Activated T-helper 1 cell treated with anti-CD3 and anti-CD28 coated beads, Interleukin-2, amount 50 U/mL, for 16 hours (primary cell): ENCODE measurements at regions not wholly inside any gene's neighbourhood (a gene's known extent, or its start where the extent isn't known, plus 50 kb on each side); places are given as distances from the start of the nearest gene placed in this dataset.

Source experiments
- DNase-seq, 2 donors: peaks; one replicate each; pipeline ENCODE4 v3.0.0-alpha.2; 2020; ENCODE audit warnings: low read depth in 1 of 2, low spot score in 1 of 2

DNA sequence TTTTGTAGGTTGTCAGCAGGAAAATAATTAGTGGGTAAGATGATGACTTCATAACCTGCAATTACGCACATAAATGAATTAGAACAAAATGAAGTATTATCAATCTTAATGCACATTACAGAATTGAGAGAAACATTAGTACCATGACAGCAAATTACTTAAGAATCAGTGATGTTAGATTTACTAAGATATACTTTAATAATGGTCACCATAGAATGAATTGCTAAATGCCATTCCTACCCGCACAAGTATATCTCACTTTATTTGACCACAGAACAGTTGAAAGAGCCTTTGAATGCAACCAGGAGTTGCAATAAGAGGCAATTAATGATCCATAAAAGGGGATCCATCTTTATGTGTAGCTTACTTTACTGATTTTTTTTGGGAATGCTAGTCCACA is 816.4 kb upstream of the AGA start:
- DNase-seq = no peak

DNA sequence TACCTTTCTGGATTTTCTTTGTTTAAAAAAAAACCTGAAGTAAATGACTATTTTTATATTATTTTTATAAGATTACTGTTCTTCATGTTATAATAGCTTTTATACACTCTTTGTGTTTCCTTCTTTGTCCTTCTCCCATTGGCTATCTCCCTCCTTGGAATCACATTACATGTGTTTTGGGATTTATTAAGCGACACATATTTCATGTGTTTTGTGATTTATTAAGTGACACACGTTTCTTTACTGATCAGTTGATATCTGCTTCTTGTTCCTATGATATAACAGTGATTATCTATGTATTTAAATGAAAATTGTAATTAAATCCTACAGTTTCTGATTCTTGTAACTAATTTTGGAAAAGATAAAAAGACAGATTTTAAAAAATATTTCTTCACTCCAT is 817.3 kb upstream of the AGA start:
- no peak for DNase-seq

DNA sequence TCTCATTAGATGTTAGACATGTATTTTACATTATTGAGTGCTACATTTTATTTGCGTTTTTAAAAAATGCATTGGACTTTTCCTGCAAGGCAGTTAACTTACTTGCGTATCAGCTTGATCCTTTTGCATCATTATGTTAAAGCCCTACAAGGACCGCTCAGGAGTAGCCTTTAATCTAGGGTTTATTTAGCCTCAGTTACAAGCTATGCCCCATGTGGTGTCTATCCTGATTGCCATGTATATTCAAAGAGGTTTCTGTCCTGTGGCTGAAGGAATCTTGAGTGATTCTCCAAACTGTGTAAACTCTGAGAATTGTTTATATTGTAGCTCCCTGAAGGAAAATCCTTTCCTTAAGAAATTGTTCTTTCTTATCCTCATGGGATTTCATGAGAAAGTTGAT is 821.8 kb upstream of the AGA start:
- no peak for DNase-seq

DNA sequence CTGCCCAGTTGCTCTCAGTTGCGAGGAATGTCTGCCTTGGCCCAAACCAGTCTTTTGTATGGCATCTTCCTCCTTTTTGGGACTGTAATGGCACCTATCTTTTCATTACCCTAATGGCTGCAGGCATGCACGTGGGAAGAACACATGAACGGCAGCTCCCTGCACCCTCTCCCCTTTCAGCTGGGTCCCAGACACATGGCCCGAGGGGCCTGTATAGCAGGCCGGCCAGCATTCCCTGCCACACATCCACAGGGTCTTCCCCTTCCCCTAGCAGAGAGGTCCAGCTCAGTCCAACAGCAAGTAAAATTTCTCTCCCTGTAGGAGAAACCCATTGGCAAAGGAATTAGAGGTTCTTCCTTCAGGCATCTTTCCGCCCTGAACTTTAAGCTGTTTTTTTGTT is 829.1 kb upstream of the AGA start:
- no peak for DNase-seq

DNA sequence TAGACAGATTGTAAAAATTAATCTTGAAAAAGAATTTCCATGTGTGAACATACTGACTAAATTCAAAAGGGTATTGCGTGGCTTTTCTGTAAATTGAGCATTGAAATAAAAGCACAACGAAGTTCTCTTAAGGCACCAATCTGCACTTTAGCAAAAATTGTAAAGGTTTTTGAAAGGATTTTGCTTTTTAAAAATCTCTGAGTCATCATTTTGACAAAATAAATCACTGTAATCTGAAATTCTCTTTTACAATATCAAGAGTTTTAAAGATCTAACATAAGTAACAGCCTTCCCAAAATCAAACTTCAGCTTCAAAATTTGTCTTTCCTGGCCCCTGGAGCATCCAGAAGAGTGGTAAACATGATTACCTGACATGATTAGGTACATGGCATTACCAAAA is 830.9 kb upstream of the AGA start:
- DNase-seq = no peak

DNA sequence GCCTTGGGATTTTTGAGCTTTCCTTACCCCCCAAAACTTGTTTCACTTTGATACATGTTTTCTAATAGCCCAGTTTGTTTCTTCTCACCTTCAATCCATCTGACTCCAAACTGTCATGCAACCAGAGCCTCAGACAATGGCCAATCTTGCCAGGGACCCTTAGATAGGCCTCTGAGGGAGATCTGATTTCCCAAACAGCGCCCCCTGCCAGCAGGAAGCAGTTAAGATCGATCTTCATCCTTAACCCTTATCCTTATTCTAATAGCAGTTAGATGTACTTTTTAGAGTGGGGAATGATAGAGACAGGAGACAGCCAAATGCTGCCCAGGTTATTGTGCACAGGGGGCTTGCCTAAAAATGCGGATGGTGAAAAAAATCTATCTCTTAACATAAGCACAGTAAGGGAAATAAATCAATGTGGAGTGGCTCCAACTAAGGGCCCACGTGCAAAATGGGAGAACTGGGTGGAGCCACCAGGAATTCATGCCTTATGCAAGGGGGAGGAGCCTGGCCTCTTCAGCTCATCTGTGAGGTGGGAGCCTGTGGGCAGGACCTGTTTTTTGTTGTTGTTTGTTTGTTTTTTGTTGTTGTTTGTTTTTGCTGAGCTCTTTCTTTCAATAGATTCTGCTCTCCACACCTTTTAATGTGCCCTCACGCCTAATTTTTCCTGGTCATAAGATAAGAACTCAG is 833.6 kb upstream of the AGA start:
- no peak for DNase-seq

DNA sequence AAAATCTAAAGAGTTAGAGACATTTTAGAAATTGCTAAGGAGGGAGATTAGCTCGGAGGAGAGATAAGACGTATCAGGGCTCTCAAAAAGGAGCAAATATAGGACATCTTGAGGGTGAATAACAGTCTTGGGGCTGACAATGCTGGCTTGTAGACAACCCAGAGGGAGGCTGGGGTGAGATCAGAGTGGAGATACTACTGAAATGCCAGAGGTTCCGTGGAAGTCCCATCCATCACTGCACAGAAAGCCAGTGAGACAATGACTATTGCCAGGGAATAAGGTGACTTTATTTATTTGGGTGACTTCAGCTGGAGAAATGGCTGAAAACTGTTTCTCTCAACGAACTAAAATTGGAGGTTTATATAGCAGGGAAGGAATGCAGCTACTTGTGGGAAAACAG is 838.1 kb upstream of the AGA start:
- no peak for DNase-seq

DNA sequence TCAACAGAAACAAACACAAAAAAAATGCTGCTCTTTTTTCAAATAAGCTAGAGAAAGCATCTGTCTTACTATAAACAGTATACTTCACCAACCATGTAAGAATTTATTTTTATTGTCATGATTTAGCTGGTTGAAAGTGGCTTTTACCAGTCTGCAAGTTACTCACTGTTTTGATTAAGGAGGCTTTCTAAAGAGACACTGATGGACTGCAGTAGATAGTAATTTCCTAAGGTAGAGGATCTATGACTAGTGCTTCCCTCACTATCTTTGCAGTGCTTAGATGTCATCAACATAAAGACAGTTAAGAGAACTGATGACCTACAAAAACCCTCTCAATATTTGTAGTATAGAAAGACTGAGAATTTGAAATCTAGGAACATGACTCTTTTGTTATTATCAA is 846.2 kb upstream of the AGA start:
- no peak for DNase-seq

DNA sequence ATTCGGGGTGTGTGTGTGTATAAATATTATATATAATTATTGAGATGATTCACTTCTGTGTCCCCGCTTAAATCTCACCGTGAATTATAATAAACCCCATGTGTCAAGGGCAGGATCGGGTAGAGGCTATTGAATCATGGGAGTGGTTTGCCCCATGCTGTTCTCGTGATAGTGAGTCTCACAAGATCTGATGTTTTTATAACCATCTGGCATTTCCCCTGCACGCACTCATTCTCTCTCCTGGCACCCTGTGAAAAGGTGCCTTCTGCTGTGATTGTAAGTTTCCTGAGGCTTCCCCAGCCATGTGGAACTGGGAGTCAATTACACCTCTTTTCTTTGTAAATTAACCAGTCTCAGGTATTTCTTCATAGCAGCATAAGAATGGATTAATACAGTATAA is 851.4 kb upstream of the AGA start:
- no peak for DNase-seq

DNA sequence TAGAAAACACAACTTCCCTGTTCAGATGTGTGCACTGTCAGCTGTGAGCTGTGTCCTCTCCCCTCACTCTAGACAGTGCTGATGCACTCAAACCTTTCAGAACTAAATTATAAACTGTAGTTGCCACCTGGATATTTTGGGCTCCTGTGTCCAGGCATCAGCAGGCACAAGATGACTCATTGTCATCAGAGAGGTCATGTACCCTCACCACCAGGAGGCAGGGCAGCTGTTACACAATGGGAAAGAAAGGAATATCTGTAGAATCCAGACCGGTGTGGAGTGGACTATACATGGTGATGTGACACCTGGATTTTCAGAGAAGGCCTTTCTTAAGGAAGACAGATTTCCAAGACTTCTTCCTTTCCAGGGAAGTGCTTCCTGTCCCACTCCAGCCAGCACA is 854.4 kb upstream of the AGA start:
- no peak for DNase-seq

DNA sequence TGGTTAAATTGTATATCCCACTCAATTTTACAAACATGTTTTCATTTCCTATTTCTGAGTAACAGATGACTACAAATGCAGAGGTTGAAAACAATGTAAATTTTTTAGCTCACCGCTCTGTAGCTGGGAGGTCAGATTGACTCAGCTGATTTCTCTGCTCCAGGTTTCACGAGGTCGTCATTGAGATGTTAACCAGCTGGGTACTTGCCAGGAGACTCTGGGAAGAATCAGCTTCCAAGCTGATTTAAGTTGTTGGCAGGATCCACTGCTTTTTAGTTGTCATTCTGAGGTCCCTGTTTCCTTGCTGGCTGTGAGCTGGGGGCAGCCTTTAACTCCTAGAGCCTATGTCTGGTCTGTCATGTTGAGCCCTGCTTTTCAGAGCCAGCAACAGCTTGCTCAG is 864.3 kb upstream of the AGA start:
- DNase-seq = no peak

DNA sequence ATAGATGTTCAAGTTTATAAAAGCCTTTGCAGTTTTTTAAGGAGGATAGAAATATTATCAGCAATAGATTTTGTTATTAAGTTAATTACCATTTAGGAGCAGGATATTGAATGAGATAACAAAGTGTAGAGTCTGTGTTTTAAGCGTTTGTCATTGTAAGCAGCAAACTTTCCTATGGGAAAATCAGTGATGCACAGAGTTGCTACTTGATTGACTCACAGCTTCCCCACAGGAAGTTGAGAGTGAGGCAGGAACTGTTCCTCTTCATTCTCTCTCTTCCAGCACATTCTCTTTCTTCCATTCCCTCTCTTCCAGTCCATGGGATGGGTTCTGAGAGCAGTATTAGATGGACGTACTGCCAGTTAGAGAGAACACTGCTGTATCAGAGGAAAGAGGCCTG is 867.7 kb upstream of the AGA start:
- no peak for DNase-seq

DNA sequence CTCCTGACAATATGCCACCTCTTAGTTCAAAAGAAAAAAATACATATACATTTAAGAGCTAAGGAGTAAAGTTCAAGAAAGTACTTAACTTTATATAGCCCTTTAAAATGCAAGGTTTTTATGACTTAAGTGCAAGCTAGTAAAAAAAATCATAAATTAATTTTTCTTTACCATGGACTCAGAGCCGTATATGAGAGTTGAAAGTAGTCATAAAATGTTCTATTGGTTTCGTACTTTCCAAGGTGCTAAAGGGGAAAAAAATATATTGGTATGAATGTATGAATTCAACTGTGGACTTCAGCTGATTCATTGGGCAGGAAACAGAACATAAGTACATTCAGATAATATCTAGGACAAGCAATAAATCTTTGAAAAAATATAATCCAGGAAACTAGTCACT is 869.8 kb upstream of the AGA start:
- DNase-seq = no peak

DNA sequence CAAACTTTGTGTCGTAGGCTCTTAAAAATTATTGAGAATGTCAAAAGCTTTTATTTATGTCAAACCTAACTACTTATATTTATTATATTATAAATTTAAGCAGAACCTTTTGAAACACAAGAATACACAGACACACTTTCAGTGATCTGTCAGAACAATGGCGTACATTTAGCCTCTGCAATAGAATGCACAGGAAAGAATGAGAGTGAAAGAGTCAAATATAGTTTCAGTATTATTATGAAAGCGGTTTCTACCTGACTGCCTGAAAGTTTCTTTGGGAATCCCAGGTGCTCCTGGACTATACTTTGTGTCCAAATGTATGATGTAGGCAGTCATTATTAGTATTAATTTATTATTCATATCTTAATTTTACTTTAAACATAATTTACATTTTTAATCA is 872.0 kb upstream of the AGA start:
- DNase-seq = no peak

DNA sequence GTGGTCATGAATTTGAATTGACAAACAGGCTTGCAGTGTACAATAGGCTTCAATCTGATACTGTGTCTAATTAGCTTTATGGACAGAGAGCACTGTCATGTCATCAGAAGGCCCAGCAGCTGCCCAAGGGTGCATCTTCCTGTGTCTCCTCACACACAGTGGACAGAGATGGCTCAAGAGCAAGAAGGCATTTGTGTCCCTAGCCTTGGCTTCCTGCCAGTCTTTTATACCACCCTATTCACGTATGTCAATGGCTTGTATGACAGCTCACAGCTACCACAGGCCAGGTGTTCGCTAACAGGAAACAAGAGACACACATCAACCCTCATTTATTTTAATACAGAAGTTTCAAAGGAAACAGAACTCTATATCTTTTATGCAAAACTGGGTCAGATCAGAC is 874.0 kb upstream of the AGA start:
- no peak for DNase-seq

DNA sequence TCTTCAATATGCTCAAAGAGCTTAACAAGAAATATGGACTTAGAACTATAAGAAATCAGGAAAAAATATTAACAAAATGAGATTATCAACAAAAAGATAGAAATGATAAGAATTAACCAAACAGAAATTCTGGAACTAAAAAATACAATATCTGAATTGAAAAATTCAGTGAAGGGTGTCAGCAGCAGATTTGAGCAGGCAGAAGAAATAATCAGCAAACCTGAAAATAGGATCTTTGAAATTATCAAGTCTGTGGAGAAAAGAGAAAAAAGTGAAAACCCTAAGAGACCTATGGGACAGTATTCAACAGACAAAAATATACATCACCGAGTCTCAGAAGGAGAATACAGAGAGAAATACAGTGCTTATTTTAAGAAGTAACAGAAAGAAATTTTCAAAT is 877.8 kb upstream of the AGA start:
- no peak for DNase-seq

DNA sequence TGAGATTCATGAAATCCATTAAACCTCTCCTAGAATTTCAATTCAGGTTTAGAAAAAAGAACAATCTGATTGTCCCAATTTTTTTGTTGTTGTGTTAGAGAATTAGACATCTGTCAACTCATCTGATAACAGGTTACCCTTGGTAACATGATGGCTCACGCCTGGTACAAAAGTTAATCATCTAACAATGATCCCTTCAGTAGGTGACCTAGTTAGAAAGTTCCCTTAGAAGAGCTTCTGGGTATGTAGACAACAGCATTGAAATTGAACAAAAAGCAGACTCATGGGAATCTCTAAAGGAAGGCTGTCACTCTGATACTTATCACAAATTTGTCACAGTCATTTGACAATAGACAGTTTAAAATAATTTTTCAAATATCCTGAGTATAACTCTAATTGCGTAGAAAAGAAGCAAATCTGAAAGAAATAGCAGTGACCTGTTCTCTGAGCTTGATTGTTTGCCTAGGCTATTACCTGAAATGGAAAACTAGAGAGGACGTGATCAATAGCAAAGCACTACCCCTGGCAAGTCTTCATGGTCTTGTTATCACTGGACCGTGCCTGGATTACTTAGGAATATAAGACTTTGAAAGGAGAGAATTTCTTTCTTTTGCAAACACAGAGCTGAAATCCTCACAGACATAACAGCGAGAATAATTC is 880.4 kb upstream of the AGA start:
- no peak for DNase-seq

DNA sequence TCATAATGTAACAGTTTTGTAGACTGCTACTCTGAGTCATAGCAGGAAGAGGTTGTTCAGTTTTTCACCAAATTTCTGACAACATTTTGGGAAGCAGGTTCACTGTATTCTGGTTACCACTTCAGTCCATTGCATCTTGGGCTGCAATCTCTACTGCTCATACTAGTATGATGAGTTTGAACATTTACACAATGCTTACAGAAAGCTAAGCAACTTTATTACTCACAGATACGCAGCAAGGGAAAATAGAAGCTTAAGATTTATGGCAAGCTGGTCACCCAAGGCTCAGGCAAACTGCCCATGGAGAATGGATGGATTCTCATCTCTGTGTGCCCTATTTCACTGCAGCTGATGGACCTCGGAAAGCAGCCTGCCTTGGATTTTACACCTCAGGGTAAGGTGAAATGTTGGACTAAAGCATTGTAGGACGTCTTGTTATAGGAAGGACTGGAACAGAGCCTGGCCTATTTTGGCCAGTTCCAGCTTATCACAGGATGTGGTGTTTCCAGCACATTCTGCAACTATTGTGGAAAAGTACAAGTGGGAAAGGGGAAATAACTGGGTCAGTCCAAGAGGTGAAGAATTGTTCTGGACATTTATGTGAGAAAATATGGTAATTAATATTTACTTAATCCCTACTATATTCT is 887.1 kb upstream of the AGA start:
- DNase-seq = no peak

DNA sequence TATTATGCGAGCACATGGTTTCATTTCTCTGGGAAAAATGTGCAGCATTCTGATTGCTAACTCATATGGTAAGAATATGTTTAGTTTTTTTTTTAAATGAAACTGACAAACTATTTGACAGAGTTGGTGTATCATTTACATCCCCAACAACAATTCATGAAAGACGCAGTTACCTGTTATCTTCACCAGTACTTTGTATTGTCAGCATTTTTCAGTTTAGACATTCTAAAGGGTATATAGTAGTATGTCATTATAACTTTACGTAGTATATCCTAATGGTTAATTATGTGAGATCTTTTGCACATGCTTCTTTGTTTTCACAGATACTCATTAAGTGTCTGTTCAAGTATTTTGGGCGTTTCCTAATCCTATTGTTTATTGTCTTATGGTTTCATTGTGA is 891.1 kb upstream of the AGA start:
- no peak for DNase-seq

DNA sequence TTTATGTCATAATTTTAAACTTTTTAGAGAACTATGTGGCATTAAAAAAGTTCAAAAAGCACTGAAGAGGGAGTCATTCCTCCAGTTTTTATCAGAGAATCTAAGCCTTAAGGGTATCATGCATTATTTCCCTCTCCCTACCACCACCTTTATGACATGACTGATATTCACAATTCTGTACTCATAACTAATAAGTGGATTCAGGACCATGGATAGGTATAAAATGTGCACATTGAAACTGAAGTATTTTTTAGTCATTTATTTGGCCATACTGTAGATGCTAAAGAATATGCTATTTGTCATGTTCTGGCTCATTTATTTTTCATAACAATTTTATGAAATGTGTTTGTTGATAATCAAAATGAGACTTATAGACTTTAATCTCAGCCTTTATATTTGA is 897.5 kb upstream of the AGA start:
- DNase-seq = no peak

DNA sequence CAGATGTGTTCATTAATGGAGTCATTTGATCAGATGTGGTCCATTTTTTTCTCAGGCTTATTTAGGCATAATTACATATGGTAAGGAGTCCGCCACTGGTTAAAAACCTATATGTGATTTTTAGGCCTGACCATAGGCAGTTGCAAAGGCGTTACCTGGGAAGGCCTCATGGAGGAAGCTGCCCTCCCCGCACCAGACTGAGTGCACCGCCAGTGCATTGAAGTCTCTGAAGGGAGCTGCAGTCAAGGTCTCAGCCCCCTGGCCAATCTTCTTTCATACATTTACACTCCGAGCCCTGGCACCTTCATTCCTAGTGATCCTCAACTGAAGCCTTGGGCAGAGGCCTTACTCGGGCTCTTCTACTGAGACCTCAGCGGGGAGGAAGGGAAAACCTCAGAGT is 898.2 kb upstream of the AGA start:
- no peak for DNase-seq

DNA sequence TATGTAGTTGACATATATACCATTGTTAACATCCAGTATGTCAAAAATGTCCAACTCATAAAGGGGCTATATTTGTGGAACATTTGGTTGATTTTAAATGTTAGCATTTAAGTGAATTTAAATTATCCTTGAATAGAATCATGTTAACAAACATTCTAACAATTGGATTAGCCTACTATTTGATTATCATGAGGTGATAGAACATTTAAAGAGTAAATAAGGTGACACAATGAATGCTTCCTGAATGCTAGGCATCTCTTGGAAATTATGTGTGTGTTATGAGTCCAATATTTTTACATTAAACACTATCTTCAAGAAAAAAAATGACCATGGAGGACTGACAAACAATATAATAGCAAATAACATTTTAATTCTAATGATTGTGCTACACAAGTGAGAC is 901.9 kb upstream of the AGA start:
- DNase-seq = no peak

DNA sequence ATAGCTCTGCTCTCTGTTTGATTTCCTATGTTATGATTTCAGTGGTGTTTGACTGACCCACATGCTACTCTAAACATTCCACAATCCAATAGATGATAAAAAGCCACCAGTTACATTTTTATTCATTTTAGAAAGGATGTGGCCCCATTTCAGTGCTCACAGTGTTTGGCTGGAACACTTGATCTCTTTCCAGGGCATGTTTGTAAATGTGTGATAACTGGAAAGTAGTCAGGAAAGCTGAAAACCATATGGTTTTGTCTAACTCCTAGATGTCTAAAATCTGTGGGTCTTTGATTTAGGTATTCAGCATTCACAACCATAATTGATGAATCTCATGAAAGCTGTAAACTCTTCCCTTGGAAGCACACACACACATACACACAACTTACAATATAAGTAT is 904.9 kb upstream of the AGA start:
- DNase-seq = no peak
